ENCODE measurements at regions not wholly inside any gene's neighbourhood (a gene's known extent, or its start where the extent isn't known, plus 50 kb on each side); places are given as distances from the start of the nearest gene placed in this dataset.
"Not testable (repeated sequence)": the region's sequence is repeated elsewhere in the genome, so short reads cannot be mapped to it uniquely, and the experiment has no call there.

GRCh38 chr9:95680306-95680705 is 163.5 kb upstream of the PTCH1 start:
- 64% methylated on average over 10 of the region's 26 CpGs for WGBS (ENCODE audit: insufficient coverage, insufficient replicate concordance, low lambda C conversion rate, missing lambda C conversion rate)
- H3K4me2 ChIP-seq (ENCODE audit: control insufficient read depth, insufficient read depth); DNase-seq (ENCODE audit: low read depth, low spot score); H3K4me1 ChIP-seq (ENCODE audit: control insufficient read depth, insufficient read depth, low read length); H3K4me3 ChIP-seq; RAD21 ChIA-PET (ENCODE audit: unreplicated experiment); intact Hi-C loops (cut with micrococcal nuclease; ENCODE audit: unreplicated experiment); H4K20me1 ChIP-seq (ENCODE audit: control insufficient read depth, insufficient read depth); H3K9ac ChIP-seq (ENCODE audit: control insufficient read depth, insufficient read depth, low read length); in situ Hi-C loops (cut with MboI); FAIRE-seq; H3K9me3 ChIP-seq (replicated peaks; ENCODE audit: control insufficient read depth, insufficient read depth, low read length); H3K27me3 ChIP-seq (replicated peaks in 1 of 2; ENCODE audit: control insufficient read depth in 2 of 2, insufficient read depth in 2 of 2, low read length in 1 of 2); H3K36me3 ChIP-seq (ENCODE audit: control insufficient read depth in 2 of 2, insufficient read depth in 2 of 2, low read length in 1 of 2); H2AFZ ChIP-seq (ENCODE audit: control insufficient read depth, low read depth, low read length); SMC1A ChIA-PET (ENCODE audit: uncharacterized antibody, unreplicated experiment); POLR2A ChIA-PET; ATAC-seq; H3K27ac ChIP-seq (ENCODE audit: control insufficient read depth, insufficient read depth); H3K79me2 ChIP-seq (ENCODE audit: control insufficient read depth, insufficient read depth, low read length); CTCF ChIA-PET; BruUV-seq (replicated peaks): not testable (repeated sequence)

- no peaks in the 10 kb centered on the region; the same call in 2 of the 3 replicates for H3K9me3 ChIP-seq (replicated peaks; ENCODE audit: control insufficient read depth, insufficient read depth, low read length)
- H3K4me1 ChIP-seq (ENCODE audit: control insufficient read depth, insufficient read depth, low read length), result no peaks in the 10 kb centered on the region
- no peak overlapping the region for H3K27ac ChIP-seq (ENCODE audit: control insufficient read depth, insufficient read depth)
- H3K4me2 ChIP-seq (ENCODE audit: control insufficient read depth, insufficient read depth), result no peak overlapping the region
- no peak for FAIRE-seq
- WGBS (ENCODE audit: insufficient coverage, insufficient replicate concordance, low lambda C conversion rate, missing lambda C conversion rate), result 53% methylated on average over 8 of the region's 8 CpGs
- ChIA-PET RAD21 (ENCODE audit: unreplicated experiment) (no interaction called here), SMC1A (ENCODE audit: uncharacterized antibody, unreplicated experiment) (interaction anchor here (0.6 kb wide), 1 partner anchor 194 kb away, joined by 3 read pairs; no protein-coding TSS in a partner anchor), POLR2A (no interaction called here), CTCF (no interaction called here)
- no TSS peak for BruUV-seq (replicated peaks)
- H3K79me2 ChIP-seq (ENCODE audit: control insufficient read depth, insufficient read depth, low read length), result no peaks in the 10 kb centered on the region
- no peaks in the 10 kb centered on the region; a peak in 1 of 4 replicates for H3K27me3 ChIP-seq (replicated peaks in 1 of 2; ENCODE audit: control insufficient read depth in 2 of 2, insufficient read depth in 2 of 2, low read length in 1 of 2)
- H3K36me3 ChIP-seq (ENCODE audit: control insufficient read depth in 2 of 2, insufficient read depth in 2 of 2, low read length in 1 of 2), result no peaks in the 10 kb centered on the region
- no peak overlapping the region for H3K4me3 ChIP-seq
- intact Hi-C loops (cut with micrococcal nuclease; ENCODE audit: unreplicated experiment) (no loop called here), in situ Hi-C loops (cut with MboI) (no loop called here)
- TF ChIP-seq HDAC2 (IDR thresholded peaks at IDR 0.05) (no peak), RAD51 (IDR thresholded peaks at IDR 0.05) (no peak), GABPA (IDR thresholded peaks at IDR 0.05; ENCODE audit: low read depth) (no peak), RUNX3 (IDR thresholded peaks at IDR 0.05; ENCODE audit: low read length) (no peak)
- no peaks in the 10 kb centered on the region for H4K20me1 ChIP-seq (ENCODE audit: control insufficient read depth, insufficient read depth)
- no peak for DNase-seq (ENCODE audit: low read depth, low spot score)
- no peak overlapping the region for H2AFZ ChIP-seq (ENCODE audit: control insufficient read depth, low read depth, low read length)
- ATAC-seq, result no peak
- no peak overlapping the region for H3K9ac ChIP-seq (ENCODE audit: control insufficient read depth, insufficient read depth, low read length)
Observed at GRCh38 chr9:95679874-95680273, 163.1 kb upstream of the PTCH1 start.
